GM10248 (cell line): ENCODE measurements at regions not wholly inside any gene's neighbourhood (a gene's known extent, or its start where the extent isn't known, plus 50 kb on each side); places are given as distances from the start of the nearest gene placed in this dataset.

Source experiments
- CTCF ChIA-PET: fragments of 300-600 bp; sonication (Branson Sonifier 250); formaldehyde crosslinking; extraction: SDS; loops from one replicate; lab custom pipeline; 2021; ENCODE audit warnings: antibody characterized with exemption; lab: Yijun Ruan, JAX
- POLR2A ChIA-PET: fragments of 350-650 bp; sonication (Branson Sonifier 250); formaldehyde crosslinking; extraction: SDS; loops from one replicate; lab custom pipeline; 2020; ENCODE audit warnings: antibody characterized with exemption; lab: Yijun Ruan, JAX
- DNase-seq: peaks from one replicate; pipeline ENCODE4 v3.0.0; 2012; ENCODE audit errors: extremely low spot score
- CTCF ChIP-seq: IDR thresholded peaks from 2 replicates; pipeline ENCODE4 v1.5.1; 2012; ENCODE audit warnings: mild to moderate bottlenecking, low read depth; ENCODE audit errors: extremely low read depth, missing control alignments, control extremely low read depth

GRCh38 chr3:132880986-132881385 is 157.2 kb upstream of the TMEM108 start:
- no peak for TF ChIP-seq CTCF
- no peak for DNase-seq
- POLR2A ChIA-PET, result no interaction called here
- CTCF ChIA-PET, result interaction anchor here (1.3 to 2.3 kb wide), 2 partner anchors 9 to 149 kb away, joined by 3 to 9 read pairs; no protein-coding TSS in a partner anchor

- ChIA-PET POLR2A (no interaction called here), CTCF (interaction anchor here (0.7 to 2.3 kb wide), 2 partner anchors 8 to 59 kb away, joined by 3 to 9 read pairs; no protein-coding TSS in a partner anchor)
- TF ChIP-seq CTCF, result no peak
- no peak for DNase-seq
These were observed 157.4 kb upstream of the NPHP3 start for GRCh38 chr3:132879656-132880055.

- ChIA-PET CTCF (no interaction called here), POLR2A (no interaction called here)
- no peak for TF ChIP-seq CTCF
- no peak for DNase-seq
These were observed 152.5 kb upstream of the NPHP3 start for GRCh38 chr3:132874701-132875100.

- ChIA-PET CTCF (interaction anchor here (1.2 to 2.5 kb wide), 2 partner anchors 8 to 15 kb away, joined by 3 to 9 read pairs; no protein-coding TSS in a partner anchor), POLR2A (no interaction called here)
- DNase-seq, result no peak
- TF ChIP-seq CTCF, result no peak
These were observed 150.5 kb upstream of the NPHP3 start for GRCh38 chr3:132872711-132873110.

GRCh38 chr3:132871956-132872355 is 149.7 kb upstream of the NPHP3 start:
- no peak for DNase-seq
- no peak for TF ChIP-seq CTCF
- ChIA-PET CTCF (interaction anchor here (1.2 to 2.5 kb wide), 2 partner anchors 8 to 16 kb away, joined by 3 to 9 read pairs; no protein-coding TSS in a partner anchor), POLR2A (no interaction called here)

GRCh38 chr3:132870541-132870940 is 148.3 kb upstream of the NPHP3 start:
- DNase-seq, result no peak
- ChIA-PET CTCF (interaction anchor here (2.5 kb wide), 1 partner anchor 10 kb away, joined by 9 read pairs; no protein-coding TSS in a partner anchor), POLR2A (no interaction called here)
- no peak for TF ChIP-seq CTCF
